ENCODE measurements at regions not wholly inside any gene's neighbourhood (a gene's known extent, or its start where the extent isn't known, plus 50 kb on each side); places are given as distances from the start of the nearest gene placed in this dataset.

GRCh38 chr15:58295637-58296215 lies 136.1 kb upstream of the LIPC start:
- TF ChIP-seq, protein P1, sequence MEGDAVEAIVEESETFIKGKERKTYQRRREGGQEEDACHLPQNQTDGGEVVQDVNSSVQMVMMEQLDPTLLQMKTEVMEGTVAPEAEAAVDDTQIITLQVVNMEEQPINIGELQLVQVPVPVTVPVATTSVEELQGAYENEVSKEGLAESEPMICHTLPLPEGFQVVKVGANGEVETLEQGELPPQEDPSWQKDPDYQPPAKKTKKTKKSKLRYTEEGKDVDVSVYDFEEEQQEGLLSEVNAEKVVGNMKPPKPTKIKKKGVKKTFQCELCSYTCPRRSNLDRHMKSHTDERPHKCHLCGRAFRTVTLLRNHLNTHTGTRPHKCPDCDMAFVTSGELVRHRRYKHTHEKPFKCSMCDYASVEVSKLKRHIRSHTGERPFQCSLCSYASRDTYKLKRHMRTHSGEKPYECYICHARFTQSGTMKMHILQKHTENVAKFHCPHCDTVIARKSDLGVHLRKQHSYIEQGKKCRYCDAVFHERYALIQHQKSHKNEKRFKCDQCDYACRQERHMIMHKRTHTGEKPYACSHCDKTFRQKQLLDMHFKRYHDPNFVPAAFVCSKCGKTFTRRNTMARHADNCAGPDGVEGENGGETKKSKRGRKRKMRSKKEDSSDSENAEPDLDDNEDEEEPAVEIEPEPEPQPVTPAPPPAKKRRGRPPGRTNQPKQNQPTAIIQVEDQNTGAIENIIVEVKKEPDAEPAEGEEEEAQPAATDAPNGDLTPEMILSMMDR (IDR thresholded peaks at IDR 0.05), result no peak
- TF ChIP-seq EZH2 (IDR thresholded peaks at IDR 0.05; ENCODE audit: borderline replicate concordance, insufficient read depth, low read depth, low read length, poor library complexity, severe bottlenecking), result no peak

Data from B cell (primary cell).